ENCODE measurements at regions not wholly inside any gene's neighbourhood (a gene's known extent, or its start where the extent isn't known, plus 50 kb on each side); places are given as distances from the start of the nearest gene placed in this dataset.

GRCh38 chr5:42026446-42026845, 101.4 kb downstream of the FBXO4 start:
- Histone ChIP-seq H3K4me1 (no peaks in the 10 kb centered on the region), H3K36me3 (no peaks in the 10 kb centered on the region)
- ATAC-seq, result no peak

GRCh38 chr5:42032137-42032536, 107.1 kb downstream of the FBXO4 start:
- no peaks in the 10 kb centered on the region for H3K4me1 ChIP-seq
- ATAC-seq, result no peak
- TF ChIP-seq POLR2A (IDR thresholded peaks at IDR 0.05), result no peak
- no peak for TF ChIP-seq EP300 (IDR thresholded peaks at IDR 0.05)
- TF ChIP-seq POLR2AphosphoS5 (IDR thresholded peaks at IDR 0.05), result no peak
- TF ChIP-seq CTCF (IDR thresholded peaks at IDR 0.05), result no peak
- H3K4me3 ChIP-seq, result no peak overlapping the region
- no peak overlapping the region for H3K27ac ChIP-seq
- H3K9me3 ChIP-seq, result no peaks in the 10 kb centered on the region
- no CpG with 5 or more reads among the region's 1 CpG for WGBS, 2 donors (ENCODE audit: low coverage in 1 of 2)
- H3K36me3 ChIP-seq, result no peaks in the 10 kb centered on the region
- no peaks in the 10 kb centered on the region for H3K27me3 ChIP-seq

More at GRCh38 chr5:42026446-42026845, 101.4 kb downstream of the FBXO4 start:
- Histone ChIP-seq H3K27me3 (no peaks in the 10 kb centered on the region), H3K9me3 (peaks cover 0 to 11% (median 0%) of the 10 kb centered on the region in 3 donors), H3K27ac (no peak overlapping the region), H3K4me3 (no peak overlapping the region)
- TF ChIP-seq EP300 (IDR thresholded peaks at IDR 0.05) (no peak), POLR2AphosphoS5 (IDR thresholded peaks at IDR 0.05) (no peak), CTCF (IDR thresholded peaks at IDR 0.05) (no peak), POLR2A (IDR thresholded peaks at IDR 0.05) (no peak)
- 67 to 80% methylated on average over 2 of the region's 2 CpGs for WGBS, 2 donors (ENCODE audit: low coverage in 1 of 2)

GRCh38 chr5:42035526-42035925, 110.4 kb downstream of the FBXO4 start:
- Histone ChIP-seq H3K27me3 (no peaks in the 10 kb centered on the region), H3K9me3 (no peaks in the 10 kb centered on the region), H3K36me3 (no peaks in the 10 kb centered on the region), H3K4me1 (no peaks in the 10 kb centered on the region), H3K4me3 (no peak overlapping the region), H3K27ac (no peak overlapping the region)
- TF ChIP-seq CTCF (IDR thresholded peaks at IDR 0.05) (no peak), EP300 (IDR thresholded peaks at IDR 0.05) (no peak), POLR2AphosphoS5 (IDR thresholded peaks at IDR 0.05) (no peak), POLR2A (IDR thresholded peaks at IDR 0.05) (no peak)
- ATAC-seq, result no peak
- WGBS, 2 donors (ENCODE audit: low coverage in 1 of 2), result 8 to 54% methylated on average over 1 of the region's 1 CpG

GRCh38 chr5:42036379-42036778, 111.3 kb downstream of the FBXO4 start:
- H3K36me3 ChIP-seq, result no peaks in the 10 kb centered on the region
- no peaks in the 10 kb centered on the region for H3K27me3 ChIP-seq
- WGBS, 2 donors (ENCODE audit: low coverage in 1 of 2), result 22 to 35% methylated on average over 4 to 5 of the region's 5 CpGs
- H3K9me3 ChIP-seq, result no peaks in the 10 kb centered on the region
- no peak overlapping the region for H3K27ac ChIP-seq
- ATAC-seq, result no peak
- no peak overlapping the region for H3K4me3 ChIP-seq
- H3K4me1 ChIP-seq, result no peaks in the 10 kb centered on the region
- TF ChIP-seq EP300 (IDR thresholded peaks at IDR 0.05) (no peak), POLR2AphosphoS5 (IDR thresholded peaks at IDR 0.05) (no peak), POLR2A (IDR thresholded peaks at IDR 0.05) (no peak), CTCF (IDR thresholded peaks at IDR 0.05) (no peak)

GRCh38 chr5:42037379-42037932, 112.4 kb downstream of the FBXO4 start:
- Histone ChIP-seq H3K4me1 (no peaks in the 10 kb centered on the region), H3K27me3 (no peaks in the 10 kb centered on the region), H3K4me3 (no peak overlapping the region), H3K27ac (no peak overlapping the region), H3K9me3 (no peaks in the 10 kb centered on the region), H3K36me3 (no peaks in the 10 kb centered on the region)
- no peak for TF ChIP-seq POLR2AphosphoS5 (IDR thresholded peaks at IDR 0.05)
- no peak for TF ChIP-seq CTCF (IDR thresholded peaks at IDR 0.05)
- no peak for TF ChIP-seq POLR2A (IDR thresholded peaks at IDR 0.05)
- TF ChIP-seq EP300 (IDR thresholded peaks at IDR 0.05), result no peak
- 37 to 55% methylated on average over 3 of the region's 3 CpGs for WGBS, 2 donors (ENCODE audit: low coverage in 1 of 2)
- no peak for ATAC-seq
